HEK293 (cell line): ENCODE measurements at regions not wholly inside any gene's neighbourhood (a gene's known extent, or its start where the extent isn't known, plus 50 kb on each side); places are given as distances from the start of the nearest gene placed in this dataset.

Experiments
- CTCF ChIA-PET: fragments of 350-600 bp; formaldehyde crosslinking; extraction: SDS; loops from one replicate; lab custom pipeline; 2021; ENCODE audit warnings: antibody characterized with exemption; lab: Yijun Ruan, JAX
- POLR2A ChIA-PET: fragments of 300-600 bp; formaldehyde crosslinking; extraction: SDS; loops from one replicate; lab custom pipeline; 2020; ENCODE audit warnings: antibody characterized with exemption, inconsistent platforms; lab: Yijun Ruan, JAX
- H3K27ac ChIP-seq: fragments of 200-500 bp; sonication (Bioruptor generic); 2 replicates; pipeline ENCODE4 v1.5.1; 2014; ENCODE audit warnings: low read depth, low read length, control low read depth, inconsistent platforms; ENCODE audit errors: extremely low read depth
- H3K36me3 ChIP-seq, 2 experiments: fragments of 200-500 bp in 1 of 2; sonication (Bioruptor generic) in 1 of 2; 1 replicate in 1 of 2; 2 replicates in 1 of 2; pipeline ENCODE4 v1.5.1; 2014 to 2017; ENCODE audit warnings: inconsistent platforms in 2 of 2, low read length in 2 of 2; ENCODE audit not compliant: control insufficient read depth in 2 of 2, insufficient read depth in 1 of 2
- H3K4me1 ChIP-seq: fragments of 200-500 bp; sonication (Bioruptor generic); 2 replicates; pipeline ENCODE4 v1.5.1; 2014; ENCODE audit warnings: mild to moderate bottlenecking, low read length, inconsistent platforms; ENCODE audit not compliant: control insufficient read depth, insufficient read depth
- H3K4me3 ChIP-seq: 2 replicates; pipeline ENCODE4 v1.5.1; 2011; ENCODE audit warnings: low read depth, mild to moderate bottlenecking, control low read depth, low read length, moderate library complexity
- H3K9me3 ChIP-seq: fragments of 200-500 bp; sonication (Bioruptor generic); 2 replicates; pipeline ENCODE4 v1.5.1; 2014; ENCODE audit warnings: low read depth, low read length, inconsistent platforms; ENCODE audit not compliant: control insufficient read depth, insufficient read depth
- AEBP2 ChIP-seq: fragments of 450-650 bp; formaldehyde crosslinking; IDR thresholded peaks from 2 replicates; pipeline ENCODE4 v1.5.1; 2016; ENCODE audit warnings: missing biosample characterization, missing genetic modification characterization, borderline replicate concordance
- BCL6B ChIP-seq: fragments of 450-650 bp; formaldehyde crosslinking; IDR thresholded peaks from 2 replicates; pipeline ENCODE4 v1.5.1; 2017; ENCODE audit warnings: missing biosample characterization, missing genetic modification characterization
- KLF9 ChIP-seq: fragments of 450-650 bp; formaldehyde crosslinking; IDR thresholded peaks from 2 replicates; pipeline ENCODE4 v1.5.1; 2016; ENCODE audit warnings: missing biosample characterization, missing genetic modification characterization, low read depth
- REST ChIP-seq: fragments of 450-650 bp; formaldehyde crosslinking; IDR thresholded peaks from 2 replicates; pipeline ENCODE4 v1.5.1; 2016; ENCODE audit warnings: missing biosample characterization, missing genetic modification characterization
- SCRT1 ChIP-seq: fragments of 450-650 bp; formaldehyde crosslinking; IDR thresholded peaks from 2 replicates; pipeline ENCODE4 v1.5.1; 2016; ENCODE audit warnings: missing biosample characterization, missing genetic modification characterization, borderline replicate concordance
- TCF7L2 ChIP-seq: IDR thresholded peaks from 2 replicates; pipeline ENCODE4 v1.6.1; 2011; ENCODE audit warnings: low read depth, mild to moderate bottlenecking, inconsistent platforms, low read length, moderate library complexity, borderline replicate concordance
- ZBTB20 ChIP-seq: fragments of 450-650 bp; formaldehyde crosslinking; IDR thresholded peaks from 2 replicates; pipeline ENCODE4 v1.5.1; 2016; ENCODE audit warnings: missing biosample characterization, missing genetic modification characterization
- ZIC2 ChIP-seq: fragments of 450-650 bp; formaldehyde crosslinking; IDR thresholded peaks from 2 replicates; pipeline ENCODE4 v1.5.1; 2016; ENCODE audit warnings: missing biosample characterization, missing genetic modification characterization
- ZNF133 ChIP-seq: fragments of 450-650 bp; formaldehyde crosslinking; IDR thresholded peaks from 2 replicates; pipeline ENCODE4 v1.5.1; 2016; ENCODE audit warnings: missing biosample characterization, missing genetic modification characterization
- ZNF169 ChIP-seq: fragments of 450-650 bp; formaldehyde crosslinking; IDR thresholded peaks from 2 replicates; pipeline ENCODE4 v1.5.1; 2016; ENCODE audit warnings: missing biosample characterization, missing genetic modification characterization
- ZNF214 ChIP-seq: fragments of 450-650 bp; formaldehyde crosslinking; IDR thresholded peaks from 2 replicates; pipeline ENCODE4 v1.5.1; 2017; ENCODE audit warnings: missing biosample characterization, mild to moderate bottlenecking, missing genetic modification characterization, borderline replicate concordance
- ZNF239 ChIP-seq: fragments of 450-650 bp; formaldehyde crosslinking; IDR thresholded peaks from 2 replicates; pipeline ENCODE4 v1.5.1; 2016; ENCODE audit warnings: missing biosample characterization, missing genetic modification characterization
- ZNF341 ChIP-seq: fragments of 450-650 bp; formaldehyde crosslinking; IDR thresholded peaks from 2 replicates; pipeline ENCODE4; 2016; ENCODE audit warnings: low read depth, missing biosample characterization, missing genetic modification characterization
- ZNF350 ChIP-seq: fragments of 450-650 bp; formaldehyde crosslinking; IDR thresholded peaks from 2 replicates; pipeline ENCODE4 v1.5.0; 2017; ENCODE audit warnings: missing biosample characterization, mild to moderate bottlenecking, missing genetic modification characterization
- ZNF426 ChIP-seq: fragments of 450-650 bp; formaldehyde crosslinking; IDR thresholded peaks from 2 replicates; pipeline ENCODE4 v1.5.1; 2017; ENCODE audit warnings: missing biosample characterization, missing genetic modification characterization, mild to moderate bottlenecking, inconsistent platforms, moderate library complexity
- ZNF510 ChIP-seq: fragments of 450-650 bp; formaldehyde crosslinking; IDR thresholded peaks from 2 replicates; pipeline ENCODE4 v1.5.1; 2018; ENCODE audit warnings: mild to moderate bottlenecking, missing genetic modification characterization, missing biosample characterization; ENCODE audit not compliant: insufficient replicate concordance
- ZNF513 ChIP-seq: fragments of 450-650 bp; IDR thresholded peaks from 2 replicates; pipeline ENCODE4 v1.5.1; 2018; ENCODE audit warnings: missing biosample characterization, missing genetic modification characterization
- ZNF600 ChIP-seq: fragments of 450-650 bp; formaldehyde crosslinking; IDR thresholded peaks from 2 replicates; pipeline ENCODE4 v1.5.1; 2016; ENCODE audit warnings: missing biosample characterization, missing genetic modification characterization
- ZNF626 ChIP-seq: fragments of 450-650 bp; sonication (Bioruptor Pico); formaldehyde crosslinking; IDR thresholded peaks from 2 replicates; pipeline ENCODE4 v1.5.1; 2018; ENCODE audit warnings: missing biosample characterization, missing genetic modification characterization, inconsistent platforms

GRCh38 chr12:9271875-9272274, 63.7 kb upstream of the PZP start:
- Histone ChIP-seq H3K4me3 (no peak overlapping the region), H3K27ac (no peak overlapping the region)
- CTCF ChIA-PET = interaction anchor here (0.5 to 0.7 kb wide), 3 partner anchors 222 to 615 kb away, joined by 3 to 4 read pairs (median 3); no protein-coding TSS in a partner anchor
- TF ChIP-seq ZNF133 (tag by site-specific recombination) (peak; percentile 47; the same call in 1 of the 2 replicates), REST (tag by site-specific recombination) (no peak), BCL6B (tag by site-specific recombination) (no peak)
- TF ChIP-seq, all 188 proteins: peak for 1
- H3K36me3 ChIP-seq = no peaks in the 10 kb centered on the region
- POLR2A ChIA-PET = no interaction called here
- H3K9me3 ChIP-seq = no peaks in the 10 kb centered on the region
- H3K4me1 ChIP-seq = peaks cover 7% of the 10 kb centered on the region; the same call in 1 of the 2 replicates

GRCh38 chr12:9264546-9264945, 56.4 kb upstream of the PZP start:
- TF ChIP-seq ZNF169 (tag by site-specific recombination) (no peak), ZNF350 (no peak), BCL6B (tag by site-specific recombination) (no peak)
- H3K27ac ChIP-seq = no peak overlapping the region
- H3K36me3 ChIP-seq = no peaks in the 10 kb centered on the region
- H3K4me1 ChIP-seq = no peaks in the 10 kb centered on the region
- POLR2A ChIA-PET = no interaction called here
- H3K4me3 ChIP-seq = no peak overlapping the region
- H3K9me3 ChIP-seq = no peaks in the 10 kb centered on the region
- CTCF ChIA-PET = no interaction called here

- Histone ChIP-seq H3K4me1 (peaks cover 9% of the 10 kb centered on the region), H3K9me3 (no peaks in the 10 kb centered on the region), H3K27ac (no peak overlapping the region), H3K4me3 (no peak overlapping the region), H3K36me3 (no peaks in the 10 kb centered on the region)
- ChIA-PET POLR2A (no interaction called here), CTCF (no interaction called here)
- TF ChIP-seq ZNF513 (tag by site-specific recombination) = 0 out of 2 replicates have a peak, but pooled peaks have one; percentile 28
- TF ChIP-seq ZNF426 = no peak
Observed at GRCh38 chr12:9260931-9261330, 52.7 kb upstream of the PZP start.

- Histone ChIP-seq H3K9me3 (no peaks in the 10 kb centered on the region), H3K4me1 (peaks cover 10% of the 10 kb centered on the region), H3K27ac (no peak overlapping the region), H3K36me3 (no peaks in the 10 kb centered on the region), H3K4me3 (no peak overlapping the region)
- ChIA-PET POLR2A (no interaction called here), CTCF (no interaction called here)
- no peak for TF ChIP-seq AEBP2
- TF ChIP-seq ZNF626 (tag by site-specific recombination) = no peak
- no peak for TF ChIP-seq ZNF341 (tag by site-specific recombination)
- TF ChIP-seq ZBTB20 = no peak
- no peak for TF ChIP-seq KLF9 (tag by site-specific recombination)
- TF ChIP-seq SCRT1 = no peak
- TF ChIP-seq TCF7L2 = no peak
- no peak for TF ChIP-seq ZNF600 (tag by site-specific recombination)
- TF ChIP-seq ZNF239 (tag by site-specific recombination) = no peak
- no peak for TF ChIP-seq ZIC2 (tag by site-specific recombination)
- no peak for TF ChIP-seq ZNF214 (tag by site-specific recombination)
- no peak for TF ChIP-seq ZNF510 (tag by site-specific recombination)
Observed at GRCh38 chr12:9258676-9259075, 50.5 kb upstream of the PZP start.
